RWPE1 (cell line): ENCODE measurements at regions not wholly inside any gene's neighbourhood (a gene's known extent, or its start where the extent isn't known, plus 50 kb on each side); places are given as distances from the start of the nearest gene placed in this dataset.
A peak's percentile ranks its signal among the peaks of the same experiment; 100 is the strongest.

Experiments used
- CTCF ChIA-PET: fragments of 350-600 bp; sonication (Branson Sonifier 250); formaldehyde crosslinking; extraction: SDS; loops from one replicate; lab custom pipeline; 2021; lab: Yijun Ruan, JAX
- POLR2A ChIA-PET: fragments of 400-600 bp; formaldehyde crosslinking; extraction: SDS; loops from one replicate; lab custom pipeline; 2020; ENCODE audit warnings: antibody characterized with exemption; ENCODE audit not compliant: low non-redundant PET; lab: Yijun Ruan, JAX
- DNase-seq: peaks from one replicate; pipeline ENCODE4 v3.0.0; 2012; ENCODE audit warnings: low spot score
- H3K27ac ChIP-seq: fragments of 450-650 bp; 2 replicates; pipeline ENCODE4 v1.5.1; 2017
- TF ChIP-seq, protein P1 (sequence below): fragments of 450-650 bp; conservative IDR thresholded peaks from 2 replicates; pipeline ENCODE4 v1.5.1; 2017; ENCODE audit warnings: low read depth, mild to moderate bottlenecking

GRCh38 chr21:41585199-41585994 is 77.4 kb upstream of the TMPRSS2 start:
- POLR2A ChIA-PET, result no interaction called here
- no peak overlapping the region for H3K27ac ChIP-seq
- CTCF ChIA-PET, result interaction anchor here (0.5 kb wide), 1 partner anchor 301 kb away, joined by 3 read pairs; no protein-coding TSS in a partner anchor
- TF ChIP-seq, protein P1, sequence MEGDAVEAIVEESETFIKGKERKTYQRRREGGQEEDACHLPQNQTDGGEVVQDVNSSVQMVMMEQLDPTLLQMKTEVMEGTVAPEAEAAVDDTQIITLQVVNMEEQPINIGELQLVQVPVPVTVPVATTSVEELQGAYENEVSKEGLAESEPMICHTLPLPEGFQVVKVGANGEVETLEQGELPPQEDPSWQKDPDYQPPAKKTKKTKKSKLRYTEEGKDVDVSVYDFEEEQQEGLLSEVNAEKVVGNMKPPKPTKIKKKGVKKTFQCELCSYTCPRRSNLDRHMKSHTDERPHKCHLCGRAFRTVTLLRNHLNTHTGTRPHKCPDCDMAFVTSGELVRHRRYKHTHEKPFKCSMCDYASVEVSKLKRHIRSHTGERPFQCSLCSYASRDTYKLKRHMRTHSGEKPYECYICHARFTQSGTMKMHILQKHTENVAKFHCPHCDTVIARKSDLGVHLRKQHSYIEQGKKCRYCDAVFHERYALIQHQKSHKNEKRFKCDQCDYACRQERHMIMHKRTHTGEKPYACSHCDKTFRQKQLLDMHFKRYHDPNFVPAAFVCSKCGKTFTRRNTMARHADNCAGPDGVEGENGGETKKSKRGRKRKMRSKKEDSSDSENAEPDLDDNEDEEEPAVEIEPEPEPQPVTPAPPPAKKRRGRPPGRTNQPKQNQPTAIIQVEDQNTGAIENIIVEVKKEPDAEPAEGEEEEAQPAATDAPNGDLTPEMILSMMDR, result no peak
- no peak for DNase-seq

DNA sequence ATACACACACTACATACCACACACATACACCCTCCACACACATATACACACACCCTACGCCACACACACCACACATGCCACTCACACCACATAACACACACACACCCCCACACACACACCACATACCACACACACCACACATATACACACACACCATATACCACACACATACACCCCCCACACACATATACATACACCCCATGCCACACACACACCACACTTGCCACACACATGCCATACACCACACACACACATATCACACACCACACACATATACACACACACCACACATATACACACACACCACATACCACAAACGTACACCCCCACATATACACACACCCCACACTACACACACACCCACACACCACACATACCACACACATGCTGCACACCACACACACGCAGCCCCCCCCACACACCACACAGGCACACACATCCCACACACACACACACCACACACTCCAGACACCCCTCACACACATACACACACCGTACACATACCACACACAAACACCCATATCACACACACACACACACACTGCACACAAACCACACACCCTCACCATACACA is 76.7 kb upstream of the TMPRSS2 start:
- ChIA-PET CTCF (no interaction called here), POLR2A (no interaction called here)
- no peak overlapping the region for H3K27ac ChIP-seq
- TF ChIP-seq, protein P1, result no peak
- DNase-seq, result no peak

DNA sequence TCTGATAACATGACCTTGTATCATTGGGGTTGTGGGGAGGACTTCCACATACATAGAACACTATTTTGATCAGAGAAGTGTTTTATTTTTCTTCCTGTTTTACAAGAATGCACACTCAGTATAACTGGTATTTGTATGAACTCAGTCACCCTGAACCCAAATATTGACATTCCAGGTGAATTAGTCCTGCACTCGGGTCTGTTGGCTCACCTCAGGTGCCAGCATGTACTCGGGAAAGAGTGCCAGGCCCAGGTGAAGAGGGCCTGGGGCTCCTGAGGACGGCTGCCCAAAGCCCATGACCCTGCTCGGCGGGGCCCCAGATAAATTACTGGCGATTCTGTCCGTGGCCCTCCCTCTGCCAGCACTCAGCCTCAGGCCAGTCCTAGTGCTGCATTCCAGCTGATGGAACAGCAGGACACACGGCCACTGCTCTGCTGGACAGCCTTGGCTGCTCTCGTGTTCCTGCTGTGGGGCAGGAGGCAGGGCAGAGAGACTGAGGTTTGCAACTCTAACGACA is 75.4 kb upstream of the TMPRSS2 start:
- peak overlapping the region; percentile 30; the same call in 1 of the 2 replicates for H3K27ac ChIP-seq
- CTCF ChIA-PET, result no interaction called here
- POLR2A ChIA-PET, result no interaction called here
- TF ChIP-seq, protein P1, result no peak
- DNase-seq, result peak; percentile 86

GRCh38 chr21:41582866-41583265 is 74.9 kb upstream of the TMPRSS2 start:
- TF ChIP-seq, protein P1, result no peak
- ChIA-PET POLR2A (no interaction called here), CTCF (no interaction called here)
- no peak for DNase-seq
- H3K27ac ChIP-seq, result no peak overlapping the region

- no peak overlapping the region for H3K27ac ChIP-seq
- CTCF ChIA-PET, result no interaction called here
- POLR2A ChIA-PET, result no interaction called here
- TF ChIP-seq, protein P1, result no peak
- no peak for DNase-seq
These were observed 74.4 kb upstream of the TMPRSS2 start for GRCh38 chr21:41582298-41582840.

DNA sequence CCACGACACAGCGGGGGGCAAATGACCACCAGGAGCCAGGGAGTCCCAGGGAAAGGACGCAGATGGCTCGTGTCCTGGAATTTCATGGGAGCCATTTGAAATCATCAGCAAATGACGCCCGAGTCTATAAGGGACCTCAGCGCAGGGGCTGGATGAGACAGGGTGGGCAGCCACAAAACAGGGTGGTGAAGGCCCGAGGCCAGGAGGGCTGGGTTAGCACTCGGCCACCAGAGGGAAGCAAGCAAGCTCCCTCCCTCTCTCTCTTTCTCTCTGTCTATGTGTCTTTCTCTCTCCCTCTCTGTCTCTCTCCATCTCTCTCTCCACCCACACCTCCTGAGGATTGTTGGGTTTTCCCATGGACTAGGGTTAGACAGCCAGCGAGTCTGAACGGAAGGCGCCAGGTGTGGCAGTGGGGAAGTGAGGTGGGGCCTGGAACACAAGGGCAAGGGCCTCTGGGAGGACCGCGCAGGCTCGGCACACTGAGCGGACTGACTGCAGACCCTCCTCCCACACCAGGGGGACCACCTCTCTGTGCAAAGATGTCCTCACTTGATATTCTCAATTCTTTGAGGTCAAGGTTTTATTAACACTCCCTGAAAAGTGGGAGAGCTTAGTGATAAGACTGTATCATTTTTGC is 73.8 kb upstream of the TMPRSS2 start:
- H3K27ac ChIP-seq, result peak overlapping the region; percentile 38
- ChIA-PET CTCF (interaction anchor here (1.2 kb wide), 1 partner anchor 48 kb away, joined by 4 read pairs; no protein-coding TSS in a partner anchor), POLR2A (no interaction called here)
- TF ChIP-seq, protein P1, result no peak
- DNase-seq, result no peak
